ENCODE measurements at regions not wholly inside any gene's neighbourhood (a gene's known extent, or its start where the extent isn't known, plus 50 kb on each side); places are given as distances from the start of the nearest gene placed in this dataset.

- Histone ChIP-seq H3K4me1 (ENCODE audit: control insufficient read depth, insufficient read depth, low read length) (no peaks in the 10 kb centered on the region), H3K4me3 (ENCODE audit: low read depth in 2 of 2, low read length in 2 of 2) (no peak overlapping the region), H3K9me3 (ENCODE audit: control insufficient read depth, insufficient read depth, low read depth, low read length) (no peaks in the 10 kb centered on the region), H3K36me3 (ENCODE audit: control insufficient read depth, insufficient read depth, low read length) (no peaks in the 10 kb centered on the region), H3K27ac (ENCODE audit: low read length) (no peak overlapping the region), H3K27me3 (ENCODE audit: control insufficient read depth, insufficient read depth, low read length) (peaks cover 13% of the 10 kb centered on the region)
- intact Hi-C loops (cut with micrococcal nuclease; ENCODE audit: unreplicated experiment) (no loop called here), in situ Hi-C loops (cut with HindIII; ENCODE audit: low pct_unique_long_range_greater_than_20kb, low sequenced_read_pairs) (no loop called here)
- DNase-seq (ENCODE audit: low read depth, low spot score) (no peak), ATAC-seq (no peak)
- BruUV-seq (replicated peaks), result no TSS peak
- CTCF ChIA-PET, result no interaction called here
- POLR2A ChIA-PET, result no interaction called here
- TF ChIP-seq REST (IDR thresholded peaks at IDR 0.05; ENCODE audit: insufficient read depth in 1 of 2, low read depth in 2 of 2, low read length in 1 of 2) (no peak), SIN3A (IDR thresholded peaks at IDR 0.05; ENCODE audit: borderline replicate concordance, insufficient read depth, low read depth, low read length) (no peak), TCF7L2 (IDR thresholded peaks at IDR 0.05; ENCODE audit: low read depth, low read length) (no peak), CTCF (IDR thresholded peaks at IDR 0.05) (no peak), POLR2AphosphoS5 (IDR thresholded peaks at IDR 0.05; ENCODE audit: low read depth, low read length) (no peak)
These were observed 311.5 kb upstream of the ROPN1 start for GRCh38 chr3:124303305-124303910.

- Histone ChIP-seq H3K27me3 (ENCODE audit: control insufficient read depth, insufficient read depth, low read length) (peaks cover 3% of the 10 kb centered on the region; the same call in 1 of the 2 replicates), H3K9me3 (ENCODE audit: control insufficient read depth, insufficient read depth, low read depth, low read length) (no peaks in the 10 kb centered on the region), H3K4me3 (ENCODE audit: low read depth in 2 of 2, low read length in 2 of 2) (no peak overlapping the region), H3K4me1 (ENCODE audit: control insufficient read depth, insufficient read depth, low read length) (no peaks in the 10 kb centered on the region), H3K36me3 (ENCODE audit: control insufficient read depth, insufficient read depth, low read length) (no peaks in the 10 kb centered on the region), H3K27ac (ENCODE audit: low read length) (no peak overlapping the region)
- DNase-seq (ENCODE audit: low read depth, low spot score), result no peak
- BruUV-seq (replicated peaks), result no TSS peak
- intact Hi-C loops (cut with micrococcal nuclease; ENCODE audit: unreplicated experiment), result no loop called here
- ATAC-seq, result no peak
- ChIA-PET CTCF (no interaction called here), POLR2A (no interaction called here)
- TF ChIP-seq REST (IDR thresholded peaks at IDR 0.05; ENCODE audit: insufficient read depth in 1 of 2, low read depth in 2 of 2, low read length in 1 of 2), result no peak
- no peak for TF ChIP-seq CTCF (IDR thresholded peaks at IDR 0.05)
- no peak for TF ChIP-seq TCF7L2 (IDR thresholded peaks at IDR 0.05; ENCODE audit: low read depth, low read length)
- TF ChIP-seq SIN3A (IDR thresholded peaks at IDR 0.05; ENCODE audit: borderline replicate concordance, insufficient read depth, low read depth, low read length), result no peak
- no peak for TF ChIP-seq POLR2AphosphoS5 (IDR thresholded peaks at IDR 0.05; ENCODE audit: low read depth, low read length)
- in situ Hi-C loops (cut with HindIII; ENCODE audit: low pct_unique_long_range_greater_than_20kb, low sequenced_read_pairs), result no loop called here
These were observed 314.7 kb upstream of the ROPN1 start for GRCh38 chr3:124306665-124307064.
